Lower leg skin (tissue), 4 donors: ENCODE measurements at regions not wholly inside any gene's neighbourhood (a gene's known extent, or its start where the extent isn't known, plus 50 kb on each side); places are given as distances from the start of the nearest gene placed in this dataset.

Experiments used
- DNase-seq, 2 donors: peaks; one replicate each; pipeline ENCODE4 v3.0.0-alpha.2; 2019; ENCODE audit warnings: low spot score in 2 of 2
- H3K4me3 ChIP-seq: fragments of 200-600 bp; sonication (generic); 2 replicates; pipeline ENCODE4 v1.5.1; 2017; ENCODE audit warnings: mild to moderate bottlenecking, low read depth; ENCODE audit not compliant: poor library complexity, severe bottlenecking
- POLR2A ChIP-seq, 2 donors: fragments of 450-650 bp; IDR thresholded peaks; one replicate each; pipeline ENCODE4 v1.6.1; 2016 to 2017; ENCODE audit warnings: antibody characterized with exemption in 2 of 2, mild to moderate bottlenecking in 1 of 2, moderate library complexity in 1 of 2
- WGBS, 2 donors: methylation state at CpG; one replicate each; pipeline ENCODE4 v1.1.5; 2018; 5-methylcytosine and 5-hydroxymethylcytosine counted together
- intact Hi-C: fragments of 100-400 bp; cut with DNase I; formaldehyde crosslinking; loops from one replicate; pipeline ENCODE4 v1.15.0; 2023; ENCODE audit warnings: low total_unique reads
- TF ChIP-seq, protein P1 (sequence below), 3 donors: fragments of 450-650 bp; IDR thresholded peaks; one replicate each; pipeline ENCODE4 v1.5.1; 2016; ENCODE audit warnings: antibody characterized with exemption in 3 of 3, mild to moderate bottlenecking in 3 of 3, moderate library complexity in 2 of 3

DNA sequence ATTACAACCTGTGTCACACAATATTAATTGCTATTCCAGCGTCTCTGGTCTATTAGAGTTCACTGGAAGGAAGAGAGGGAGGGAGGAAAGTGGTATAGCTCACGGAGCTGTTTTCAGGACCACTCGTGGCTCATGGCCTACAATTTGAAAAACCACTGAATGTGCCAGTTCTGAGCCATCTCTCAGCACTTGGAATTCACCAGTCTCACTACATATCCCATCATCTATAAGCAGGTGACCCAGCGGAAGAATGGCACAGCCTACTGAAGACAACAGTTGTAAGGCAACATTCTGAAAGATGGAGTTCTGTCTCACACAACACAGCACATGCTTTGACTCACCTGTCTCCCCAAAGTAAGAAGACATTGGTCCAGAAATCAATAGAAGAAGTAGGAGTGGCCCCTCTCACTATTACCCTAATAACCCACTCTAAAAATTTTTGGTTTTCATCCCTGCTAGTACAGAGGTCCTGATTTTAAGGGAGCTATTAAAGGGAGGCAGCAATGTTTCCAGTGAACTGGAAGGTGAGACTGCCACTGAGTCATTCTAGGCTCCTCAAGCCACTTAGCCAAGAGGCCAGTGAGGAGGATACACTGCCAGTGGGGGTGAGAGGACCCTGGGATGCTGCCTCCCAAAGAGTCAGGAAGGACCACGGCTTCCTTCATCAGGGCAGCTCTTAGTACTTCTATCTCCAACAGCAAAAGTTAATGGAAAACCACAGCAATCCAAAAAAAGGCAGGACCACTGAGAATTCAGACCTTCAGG lies 50.0 kb upstream of the DOCK9 start:
- DNase-seq, result no peak
- no peak overlapping the region for H3K4me3 ChIP-seq
- WGBS, 2 donors, result 82 to 89% methylated on average over 5 of the region's 5 CpGs
- intact Hi-C loops, result no loop called here
- TF ChIP-seq, protein P1, sequence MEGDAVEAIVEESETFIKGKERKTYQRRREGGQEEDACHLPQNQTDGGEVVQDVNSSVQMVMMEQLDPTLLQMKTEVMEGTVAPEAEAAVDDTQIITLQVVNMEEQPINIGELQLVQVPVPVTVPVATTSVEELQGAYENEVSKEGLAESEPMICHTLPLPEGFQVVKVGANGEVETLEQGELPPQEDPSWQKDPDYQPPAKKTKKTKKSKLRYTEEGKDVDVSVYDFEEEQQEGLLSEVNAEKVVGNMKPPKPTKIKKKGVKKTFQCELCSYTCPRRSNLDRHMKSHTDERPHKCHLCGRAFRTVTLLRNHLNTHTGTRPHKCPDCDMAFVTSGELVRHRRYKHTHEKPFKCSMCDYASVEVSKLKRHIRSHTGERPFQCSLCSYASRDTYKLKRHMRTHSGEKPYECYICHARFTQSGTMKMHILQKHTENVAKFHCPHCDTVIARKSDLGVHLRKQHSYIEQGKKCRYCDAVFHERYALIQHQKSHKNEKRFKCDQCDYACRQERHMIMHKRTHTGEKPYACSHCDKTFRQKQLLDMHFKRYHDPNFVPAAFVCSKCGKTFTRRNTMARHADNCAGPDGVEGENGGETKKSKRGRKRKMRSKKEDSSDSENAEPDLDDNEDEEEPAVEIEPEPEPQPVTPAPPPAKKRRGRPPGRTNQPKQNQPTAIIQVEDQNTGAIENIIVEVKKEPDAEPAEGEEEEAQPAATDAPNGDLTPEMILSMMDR (IDR thresholded peaks at IDR 0.05), result no peak
- TF ChIP-seq POLR2A (IDR thresholded peaks at IDR 0.05), result no peak

- no peak for DNase-seq
- intact Hi-C loops, result no loop called here
- no peak overlapping the region for H3K4me3 ChIP-seq
- no peak for TF ChIP-seq POLR2A (IDR thresholded peaks at IDR 0.05)
- TF ChIP-seq, protein P1 (IDR thresholded peaks at IDR 0.05), result no peak
Measured at GRCh38 chr13:99028890-99029289, 51.0 kb upstream of the DOCK9 start.

DNA sequence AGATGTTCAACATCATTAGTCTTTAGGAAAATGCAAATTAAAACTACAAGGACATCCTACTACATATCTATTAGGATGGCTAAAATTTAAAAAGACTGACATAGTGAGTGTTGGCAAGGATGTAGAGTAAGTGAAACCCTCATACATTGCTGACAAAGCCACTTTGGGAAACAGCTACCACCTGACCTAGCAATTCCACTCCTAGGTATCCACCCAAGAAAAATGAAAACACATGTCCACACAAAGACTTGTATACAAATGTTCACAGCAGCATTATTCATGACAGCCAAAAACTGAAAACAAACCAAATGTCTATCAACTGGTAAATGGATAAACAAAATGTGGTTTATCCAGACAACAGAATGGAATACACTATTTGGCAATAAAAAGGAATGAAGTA lies 51.7 kb upstream of the DOCK9 start:
- TF ChIP-seq POLR2A (IDR thresholded peaks at IDR 0.05), result no peak
- TF ChIP-seq, protein P1 (IDR thresholded peaks at IDR 0.05), result no peak
- H3K4me3 ChIP-seq, result no peak overlapping the region
- intact Hi-C loops, result no loop called here
- DNase-seq, result no peak

DNA sequence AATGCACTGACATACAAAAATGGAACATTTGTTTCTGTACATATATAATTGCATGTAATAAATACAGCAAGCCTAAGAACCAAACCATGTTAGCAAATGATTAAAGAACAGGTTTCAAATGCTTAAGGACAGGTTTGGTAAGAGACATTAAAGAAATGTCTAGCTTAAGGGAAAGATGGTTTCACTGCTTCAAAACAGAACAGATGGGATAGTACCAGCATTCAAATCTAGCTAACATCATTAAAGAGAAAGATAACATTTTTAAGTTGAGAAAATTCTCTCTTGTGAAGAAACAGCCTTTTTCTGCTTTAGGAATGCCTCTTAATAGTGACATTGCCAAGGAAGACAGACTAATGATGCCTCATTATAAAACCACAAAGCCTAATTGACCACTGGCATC lies 52.5 kb upstream of the DOCK9 start:
- TF ChIP-seq POLR2A (IDR thresholded peaks at IDR 0.05), result no peak
- TF ChIP-seq, protein P1 (IDR thresholded peaks at IDR 0.05), result no peak

GRCh38 chr13:99031832-99032231 lies 54.0 kb upstream of the DOCK9 start:
- TF ChIP-seq POLR2A (IDR thresholded peaks at IDR 0.05), result no peak
- TF ChIP-seq, protein P1 (IDR thresholded peaks at IDR 0.05), result no peak
- DNase-seq, result no peak
- no peak overlapping the region for H3K4me3 ChIP-seq
- intact Hi-C loops, result no loop called here
- 83 to 86% methylated on average over 2 of the region's 2 CpGs for WGBS, 2 donors

More for the DNA sequence above, 52.5 kb upstream of the DOCK9 start:
- intact Hi-C loops, result no loop called here
- H3K4me3 ChIP-seq, result no peak overlapping the region
- DNase-seq, result no peak

DNA sequence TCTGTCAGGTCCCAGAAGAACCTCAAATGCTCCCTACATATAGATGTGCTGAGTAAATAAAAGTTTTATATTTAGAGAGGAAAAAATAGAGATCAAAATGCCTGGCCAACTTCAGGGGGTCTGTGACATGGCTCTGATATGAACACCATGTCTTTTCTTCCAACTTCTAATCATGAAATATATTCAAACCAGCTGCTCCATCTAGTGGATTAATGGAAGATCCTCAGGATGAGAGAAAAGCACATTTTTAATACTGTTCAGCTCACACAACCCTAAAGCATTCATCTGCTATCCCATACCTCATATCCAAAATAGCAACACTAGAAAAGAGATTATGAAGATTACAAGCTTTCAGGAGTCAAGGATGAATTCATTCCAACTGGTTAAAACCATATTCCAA lies 56.0 kb upstream of the DOCK9 start:
- TF ChIP-seq, protein P1 (IDR thresholded peaks at IDR 0.05), result no peak
- TF ChIP-seq POLR2A (IDR thresholded peaks at IDR 0.05), result no peak
- intact Hi-C loops, result no loop called here
- H3K4me3 ChIP-seq, result no peak overlapping the region
- DNase-seq, result no peak
